Breast epithelium (tissue), 4 donors: ENCODE measurements at regions not wholly inside any gene's neighbourhood (a gene's known extent, or its start where the extent isn't known, plus 50 kb on each side); places are given as distances from the start of the nearest gene placed in this dataset.

Source experiments
- DNase-seq, 2 donors: peaks; one replicate each; pipeline ENCODE4 v3.0.0-alpha.2; 2019; ENCODE audit warnings: low spot score in 2 of 2
- H3K27ac ChIP-seq, 2 donors: fragments of 200-600 bp; sonication (generic) in 1 of 2; one replicate each; pipeline ENCODE4 v1.5.1; 2016 to 2019; ENCODE audit warnings: mild to moderate bottlenecking in 1 of 2
- H3K27me3 ChIP-seq, 2 donors: fragments of 200-600 bp; sonication (generic) in 1 of 2; one replicate each; pipeline versions ENCODE4 v1.5.1 to v1.6.0; 2017 to 2019; ENCODE audit warnings: control low read depth in 1 of 2, mild to moderate bottlenecking in 1 of 2
- H3K36me3 ChIP-seq: fragments of 200-600 bp; one replicate; pipeline ENCODE4 v1.5.1; 2019
- H3K4me1 ChIP-seq, 2 donors: fragments of 200-600 bp; sonication (generic); one replicate each; pipeline ENCODE4 v1.5.1; 2016 to 2019; ENCODE audit warnings: control low read depth in 1 of 2
- H3K4me3 ChIP-seq, 3 donors: fragments of 200-600 bp; sonication (generic); 1 replicate in 2 of 3; 2 replicates in 1 of 3; pipeline ENCODE4 v1.5.1; 2016 to 2019; ENCODE audit warnings: mild to moderate bottlenecking in 3 of 3, moderate library complexity in 2 of 3
- H3K9me3 ChIP-seq, 2 donors: fragments of 200-600 bp; sonication (generic) in 1 of 2; one replicate each; pipeline ENCODE4 v1.5.1; 2016 to 2019; ENCODE audit warnings: control low read depth in 1 of 2
- CTCF ChIP-seq, 3 donors: fragments of 450-650 bp; IDR thresholded peaks; one replicate each; pipeline ENCODE4 v1.5.1; 2016 to 2017; ENCODE audit warnings: antibody characterized with exemption in 3 of 3, mild to moderate bottlenecking in 3 of 3, moderate library complexity in 3 of 3
- POLR2A ChIP-seq: fragments of 450-650 bp; IDR thresholded peaks from one replicate; pipeline ENCODE4 v1.6.1; 2016; ENCODE audit warnings: antibody characterized with exemption, mild to moderate bottlenecking, moderate library complexity
- POLR2AphosphoS5 ChIP-seq, 3 donors: sonication (generic); formaldehyde crosslinking; IDR thresholded peaks; one replicate each; pipeline ENCODE4 v1.6.1; 2017; ENCODE audit warnings: antibody characterized with exemption in 3 of 3
- intact Hi-C: fragments of 100-400 bp; cut with DNase I; formaldehyde crosslinking; loops from one replicate; pipeline ENCODE4 v1.15.1; 2023; ENCODE audit warnings: low total_unique reads

- TF ChIP-seq POLR2AphosphoS5 (IDR thresholded peaks at IDR 0.05) (no peak), CTCF (IDR thresholded peaks at IDR 0.05) (no peak), POLR2A (no peak)
- Histone ChIP-seq H3K36me3 (no peaks in the 10 kb centered on the region), H3K27me3 (no peaks in the 10 kb centered on the region), H3K9me3 (no peaks in the 10 kb centered on the region), H3K27ac (no peak overlapping the region), H3K4me3 (no peak overlapping the region), H3K4me1 (no peaks in the 10 kb centered on the region)
- DNase-seq = no peak
- intact Hi-C loops = no loop called here
Observed at GRCh38 chr6:165034271-165034741, 275.1 kb downstream of the C6orf118 start.

- no peaks in the 10 kb centered on the region for H3K27me3 ChIP-seq
Observed at GRCh38 chr6:165031502-165031901, 277.9 kb downstream of the C6orf118 start.

GRCh38 chr6:165025040-165025439 is 284.4 kb downstream of the C6orf118 start:
- Histone ChIP-seq H3K36me3 (no peaks in the 10 kb centered on the region), H3K27ac (no peak overlapping the region), H3K9me3 (no peaks in the 10 kb centered on the region), H3K4me1 (no peaks in the 10 kb centered on the region), H3K27me3 (no peaks in the 10 kb centered on the region), H3K4me3 (no peak overlapping the region)
- no peak for TF ChIP-seq POLR2A
- TF ChIP-seq CTCF (IDR thresholded peaks at IDR 0.05) = no peak
- TF ChIP-seq POLR2AphosphoS5 (IDR thresholded peaks at IDR 0.05) = no peak
- no peak for DNase-seq
- intact Hi-C loops = loop anchor here (5.0 kb wide), 1 partner anchor 517 kb away; no protein-coding TSS in a partner anchor

More at GRCh38 chr6:165031502-165031901, 277.9 kb downstream of the C6orf118 start:
- no peaks in the 10 kb centered on the region for H3K4me1 ChIP-seq
- no peak for DNase-seq
- TF ChIP-seq CTCF (IDR thresholded peaks at IDR 0.05) (no peak), POLR2A (no peak), POLR2AphosphoS5 (IDR thresholded peaks at IDR 0.05) (no peak)
- intact Hi-C loops = no loop called here
- H3K36me3 ChIP-seq = no peaks in the 10 kb centered on the region
- H3K9me3 ChIP-seq = no peaks in the 10 kb centered on the region
- H3K4me3 ChIP-seq = no peak overlapping the region
- H3K27ac ChIP-seq = no peak overlapping the region

- TF ChIP-seq CTCF (IDR thresholded peaks at IDR 0.05) (no peak), POLR2A (no peak), POLR2AphosphoS5 (IDR thresholded peaks at IDR 0.05) (no peak)
- no peaks in the 10 kb centered on the region for H3K27me3 ChIP-seq
- H3K9me3 ChIP-seq = no peaks in the 10 kb centered on the region
- no peak overlapping the region for H3K4me3 ChIP-seq
- DNase-seq = no peak
- no peaks in the 10 kb centered on the region for H3K36me3 ChIP-seq
- H3K4me1 ChIP-seq = no peaks in the 10 kb centered on the region
- intact Hi-C loops = no loop called here
- no peak overlapping the region for H3K27ac ChIP-seq
Observed at GRCh38 chr6:165019681-165020080, 289.7 kb downstream of the C6orf118 start.

- TF ChIP-seq POLR2A (no peak), CTCF (IDR thresholded peaks at IDR 0.05) (no peak), POLR2AphosphoS5 (IDR thresholded peaks at IDR 0.05) (no peak)
- intact Hi-C loops = no loop called here
- Histone ChIP-seq H3K9me3 (no peaks in the 10 kb centered on the region), H3K4me3 (no peak overlapping the region), H3K27ac (no peak overlapping the region), H3K36me3 (no peaks in the 10 kb centered on the region), H3K4me1 (no peaks in the 10 kb centered on the region), H3K27me3 (no peaks in the 10 kb centered on the region)
- no peak for DNase-seq
Observed at GRCh38 chr6:165015676-165016075, 293.7 kb downstream of the C6orf118 start.
